ENCODE measurements at regions not wholly inside any gene's neighbourhood (a gene's known extent, or its start where the extent isn't known, plus 50 kb on each side); places are given as distances from the start of the nearest gene placed in this dataset.

GRCh38 chr7:119515962-119516361, 757.0 kb upstream of the KCND2 start:
- DNase-seq (no peak), ATAC-seq (ENCODE audit: insufficient read depth, low read depth) (no peak)
- Histone ChIP-seq H2AFZ (ENCODE audit: low read depth, low read length) (no peak overlapping the region), H3K79me2 (ENCODE audit: insufficient read depth, low read length) (no peaks in the 10 kb centered on the region), H3K36me3 (ENCODE audit: insufficient read depth, low read length) (no peaks in the 10 kb centered on the region), H3K4me2 (ENCODE audit: insufficient read depth, low read length) (no peak overlapping the region), H3K27ac (ENCODE audit: low read length) (no peak overlapping the region), H3K4me3 (ENCODE audit: low read depth in 1 of 2, low read length in 2 of 2) (no peak overlapping the region), H4K20me1 (ENCODE audit: insufficient read depth, low read length) (no peaks in the 10 kb centered on the region), H3K9ac (ENCODE audit: low read depth, low read length) (no peak overlapping the region), H3K27me3 (ENCODE audit: insufficient read depth, low read length, poor library complexity) (no peaks in the 10 kb centered on the region), H3K9me3 (ENCODE audit: insufficient read depth, low read length, severe bottlenecking) (no peaks in the 10 kb centered on the region), H3K4me1 (ENCODE audit: insufficient read depth, low read length) (no peaks in the 10 kb centered on the region)
- no peak for TF ChIP-seq EZH2 (IDR thresholded peaks at IDR 0.05; ENCODE audit: borderline replicate concordance, low read depth, low read length, severe bottlenecking)
- TF ChIP-seq CTCF (IDR thresholded peaks at IDR 0.05; ENCODE audit: borderline replicate concordance, extremely low read depth, low read length, poor library complexity, severe bottlenecking) = no peak

GRCh38 chr7:119522263-119522662, 750.7 kb upstream of the KCND2 start:
- H2AFZ ChIP-seq (ENCODE audit: low read depth, low read length) = no peak overlapping the region
- no peaks in the 10 kb centered on the region for H3K36me3 ChIP-seq (ENCODE audit: insufficient read depth, low read length)
- TF ChIP-seq EZH2 (IDR thresholded peaks at IDR 0.05; ENCODE audit: borderline replicate concordance, low read depth, low read length, severe bottlenecking) (no peak), CTCF (IDR thresholded peaks at IDR 0.05; ENCODE audit: borderline replicate concordance, extremely low read depth, low read length, poor library complexity, severe bottlenecking) (no peak)
- no peak overlapping the region for H3K27ac ChIP-seq (ENCODE audit: low read length)
- H3K9ac ChIP-seq (ENCODE audit: low read depth, low read length) = no peak overlapping the region
- no peak for ATAC-seq (ENCODE audit: insufficient read depth, low read depth)
- no peaks in the 10 kb centered on the region for H3K27me3 ChIP-seq (ENCODE audit: insufficient read depth, low read length, poor library complexity)
- no peaks in the 10 kb centered on the region for H4K20me1 ChIP-seq (ENCODE audit: insufficient read depth, low read length)
- H3K9me3 ChIP-seq (ENCODE audit: insufficient read depth, low read length, severe bottlenecking) = no peaks in the 10 kb centered on the region
- H3K4me3 ChIP-seq (ENCODE audit: low read depth in 1 of 2, low read length in 2 of 2) = no peak overlapping the region
- H3K79me2 ChIP-seq (ENCODE audit: insufficient read depth, low read length) = no peaks in the 10 kb centered on the region
- DNase-seq = no peak
- no peaks in the 10 kb centered on the region for H3K4me1 ChIP-seq (ENCODE audit: insufficient read depth, low read length)
- no peak overlapping the region for H3K4me2 ChIP-seq (ENCODE audit: insufficient read depth, low read length)

- no peak overlapping the region for H2AFZ ChIP-seq (ENCODE audit: low read depth, low read length)
- H3K4me3 ChIP-seq (ENCODE audit: low read depth in 1 of 2, low read length in 2 of 2) = no peak overlapping the region
- H3K79me2 ChIP-seq (ENCODE audit: insufficient read depth, low read length) = no peaks in the 10 kb centered on the region
- DNase-seq (no peak), ATAC-seq (ENCODE audit: insufficient read depth, low read depth) (no peak)
- H3K4me1 ChIP-seq (ENCODE audit: insufficient read depth, low read length) = no peaks in the 10 kb centered on the region
- no peak overlapping the region for H3K27ac ChIP-seq (ENCODE audit: low read length)
- no peaks in the 10 kb centered on the region for H3K9me3 ChIP-seq (ENCODE audit: insufficient read depth, low read length, severe bottlenecking)
- H3K4me2 ChIP-seq (ENCODE audit: insufficient read depth, low read length) = no peak overlapping the region
- H4K20me1 ChIP-seq (ENCODE audit: insufficient read depth, low read length) = no peaks in the 10 kb centered on the region
- TF ChIP-seq EZH2 (IDR thresholded peaks at IDR 0.05; ENCODE audit: borderline replicate concordance, low read depth, low read length, severe bottlenecking) (no peak), CTCF (IDR thresholded peaks at IDR 0.05; ENCODE audit: borderline replicate concordance, extremely low read depth, low read length, poor library complexity, severe bottlenecking) (no peak)
- no peak overlapping the region for H3K9ac ChIP-seq (ENCODE audit: low read depth, low read length)
- no peaks in the 10 kb centered on the region for H3K27me3 ChIP-seq (ENCODE audit: insufficient read depth, low read length, poor library complexity)
- no peaks in the 10 kb centered on the region for H3K36me3 ChIP-seq (ENCODE audit: insufficient read depth, low read length)
Observed at GRCh38 chr7:119522698-119523097, 750.3 kb upstream of the KCND2 start.

GRCh38 chr7:119545118-119545517, 727.9 kb upstream of the KCND2 start:
- DNase-seq (no peak), ATAC-seq (ENCODE audit: insufficient read depth, low read depth) (no peak)
- Histone ChIP-seq H4K20me1 (ENCODE audit: insufficient read depth, low read length) (no peaks in the 10 kb centered on the region), H3K4me2 (ENCODE audit: insufficient read depth, low read length) (no peak overlapping the region), H3K36me3 (ENCODE audit: insufficient read depth, low read length) (no peaks in the 10 kb centered on the region), H3K79me2 (ENCODE audit: insufficient read depth, low read length) (no peaks in the 10 kb centered on the region), H2AFZ (ENCODE audit: low read depth, low read length) (no peak overlapping the region), H3K27ac (ENCODE audit: low read length) (no peak overlapping the region), H3K27me3 (ENCODE audit: insufficient read depth, low read length, poor library complexity) (no peaks in the 10 kb centered on the region), H3K4me3 (ENCODE audit: low read depth in 1 of 2, low read length in 2 of 2) (no peak overlapping the region), H3K9ac (ENCODE audit: low read depth, low read length) (no peak overlapping the region), H3K9me3 (ENCODE audit: insufficient read depth, low read length, severe bottlenecking) (no peaks in the 10 kb centered on the region), H3K4me1 (ENCODE audit: insufficient read depth, low read length) (no peaks in the 10 kb centered on the region)
- TF ChIP-seq CTCF (IDR thresholded peaks at IDR 0.05; ENCODE audit: borderline replicate concordance, extremely low read depth, low read length, poor library complexity, severe bottlenecking) (no peak), EZH2 (IDR thresholded peaks at IDR 0.05; ENCODE audit: borderline replicate concordance, low read depth, low read length, severe bottlenecking) (no peak)

All from DND-41 (cell line).